Peyer's patch (tissue), 4 donors: ENCODE measurements at regions not wholly inside any gene's neighbourhood (a gene's known extent, or its start where the extent isn't known, plus 50 kb on each side); places are given as distances from the start of the nearest gene placed in this dataset.

Source experiments
- DNase-seq, 3 donors: peaks; one replicate each; pipeline ENCODE4 v3.0.0-alpha.2; 2017 to 2019
- H3K27ac ChIP-seq, 4 donors: fragments of 200-600 bp; sonication (generic); one replicate each; pipeline ENCODE4 v1.5.1; 2016 to 2019
- H3K27me3 ChIP-seq, 2 donors: fragments of 200-600 bp; sonication (generic); one replicate each; pipeline ENCODE4 v1.5.1; 2019
- H3K36me3 ChIP-seq, 3 donors: fragments of 200-600 bp; sonication (generic); one replicate each; pipeline ENCODE4 v1.5.1; 2016 to 2019
- H3K4me1 ChIP-seq, 4 donors: fragments of 200-600 bp; sonication (generic); one replicate each; pipeline ENCODE4 v1.5.1; 2016 to 2019
- H3K4me3 ChIP-seq, 4 donors: fragments of 200-600 bp; sonication (generic); 1 replicate in 3 of 4; 2 replicates in 1 of 4; pipeline ENCODE4 v1.5.1; 2016 to 2019; ENCODE audit warnings: mild to moderate bottlenecking in 1 of 4
- H3K9me3 ChIP-seq, 4 donors: fragments of 200-600 bp; sonication (generic); one replicate each; pipeline ENCODE4 v1.5.1; 2016 to 2019; ENCODE audit warnings: mild to moderate bottlenecking in 1 of 4
- CTCF ChIP-seq, 6 experiments: fragments of 450-650 bp in 4 of 6; fragments of 200-600 bp in 2 of 6; sonication (generic) in 1 of 6; IDR thresholded peaks; one replicate each; pipeline ENCODE4 v1.5.1; 2017 to 2019; ENCODE audit warnings: antibody characterized with exemption in 6 of 6, mild to moderate bottlenecking in 3 of 6, moderate library complexity in 1 of 6
- POLR2A ChIP-seq, 2 donors: fragments of 450-650 bp; IDR thresholded peaks; one replicate each; pipeline ENCODE4 v1.5.1; 2017; ENCODE audit warnings: antibody characterized with exemption in 2 of 2, mild to moderate bottlenecking in 2 of 2, moderate library complexity in 2 of 2

DNA sequence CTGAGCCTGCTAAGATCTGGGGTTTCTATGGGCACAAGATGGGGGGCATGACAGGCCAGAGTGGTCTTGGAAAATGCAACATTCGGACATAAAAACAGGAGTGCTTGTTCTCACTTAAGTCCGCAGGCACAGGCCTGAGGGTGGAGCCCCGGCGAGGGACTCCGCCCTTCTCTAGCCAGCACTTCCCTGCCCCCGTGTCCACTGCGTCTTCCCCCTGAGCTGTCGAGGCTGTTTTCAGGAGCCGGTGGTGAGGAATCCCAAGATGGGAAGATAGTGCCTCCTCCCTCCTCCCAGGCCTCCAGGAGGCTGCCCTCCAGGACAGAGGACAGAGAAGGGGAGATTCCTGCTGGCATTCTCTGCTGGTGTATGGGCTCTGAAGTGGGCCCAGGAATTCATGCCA, 105.2 kb downstream of the TLR5 start:
- TF ChIP-seq POLR2A (IDR thresholded peaks at IDR 0.05): no peak
- no peak for TF ChIP-seq CTCF (IDR thresholded peaks at IDR 0.05)

DNA sequence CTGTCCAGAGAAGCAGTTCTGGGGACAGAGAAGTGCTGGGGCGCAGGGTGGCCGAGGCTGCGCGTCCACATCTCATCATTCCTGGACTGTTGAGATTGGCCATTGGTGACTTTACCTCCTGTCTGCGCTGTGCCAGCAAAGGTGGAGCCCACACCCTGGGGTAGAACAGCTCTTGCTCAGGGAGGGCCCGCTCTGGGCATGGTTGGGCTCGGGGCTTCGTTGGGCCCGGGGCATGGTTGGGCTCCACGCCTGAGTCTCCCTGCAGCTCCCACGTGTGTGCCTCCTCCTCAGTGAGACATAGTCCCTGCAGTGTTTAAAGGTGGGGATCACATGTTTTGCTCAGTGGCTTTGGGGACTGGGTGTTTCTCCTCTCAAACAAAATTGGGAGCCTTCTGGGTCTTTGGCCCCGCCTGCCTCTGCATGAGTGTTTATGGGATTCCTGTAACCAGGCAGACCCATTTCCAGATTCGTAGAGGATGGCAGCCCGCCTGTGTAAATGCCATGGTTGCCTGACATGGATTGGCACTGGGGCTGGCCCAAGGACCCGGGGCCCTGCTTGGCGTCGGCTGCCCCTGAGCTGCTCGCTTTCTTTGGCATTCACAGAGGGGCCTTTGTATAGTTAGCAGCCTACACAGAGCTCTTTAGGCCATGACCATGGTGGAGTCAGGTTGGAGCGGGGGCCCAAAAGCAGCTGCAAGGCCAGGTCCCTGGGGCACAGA, 104.6 kb downstream of the TLR5 start:
- H3K4me3 ChIP-seq: no peak overlapping the region
- H3K9me3 ChIP-seq: no peaks in the 10 kb centered on the region
- no peaks in the 10 kb centered on the region for H3K36me3 ChIP-seq
- DNase-seq: no peak
- TF ChIP-seq POLR2A (IDR thresholded peaks at IDR 0.05): no peak
- TF ChIP-seq CTCF (IDR thresholded peaks at IDR 0.05): no peak
- no peak overlapping the region for H3K27ac ChIP-seq
- H3K4me1 ChIP-seq: no peaks in the 10 kb centered on the region
- H3K27me3 ChIP-seq: no peaks in the 10 kb centered on the region

More for the DNA sequence above, 105.2 kb downstream of the TLR5 start:
- no peaks in the 10 kb centered on the region for H3K9me3 ChIP-seq
- H3K4me3 ChIP-seq: no peak overlapping the region
- no peaks in the 10 kb centered on the region for H3K4me1 ChIP-seq
- H3K36me3 ChIP-seq: no peaks in the 10 kb centered on the region
- DNase-seq: no peak
- no peaks in the 10 kb centered on the region for H3K27me3 ChIP-seq
- no peak overlapping the region for H3K27ac ChIP-seq

DNA sequence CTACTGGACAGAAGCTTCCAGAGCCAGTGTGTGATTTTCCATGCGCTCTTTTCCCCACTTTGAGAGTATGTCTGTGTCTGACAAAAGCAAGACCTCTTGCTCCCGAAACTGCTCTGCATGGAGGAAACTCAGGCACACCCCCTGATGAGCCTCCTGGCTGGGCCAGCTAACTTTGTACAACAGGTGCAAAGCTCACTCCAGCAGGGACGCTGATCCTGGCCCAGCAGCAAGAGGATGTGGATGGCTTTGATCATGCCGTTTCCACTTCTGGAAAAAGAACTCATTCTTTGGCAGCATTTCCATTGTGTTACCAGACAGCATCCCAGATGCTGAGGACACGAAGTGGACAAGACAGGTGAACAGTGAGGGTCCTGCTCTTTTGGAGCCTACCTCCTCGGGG, 103.1 kb downstream of the TLR5 start:
- no peak for DNase-seq
- no peaks in the 10 kb centered on the region for H3K27me3 ChIP-seq

DNA sequence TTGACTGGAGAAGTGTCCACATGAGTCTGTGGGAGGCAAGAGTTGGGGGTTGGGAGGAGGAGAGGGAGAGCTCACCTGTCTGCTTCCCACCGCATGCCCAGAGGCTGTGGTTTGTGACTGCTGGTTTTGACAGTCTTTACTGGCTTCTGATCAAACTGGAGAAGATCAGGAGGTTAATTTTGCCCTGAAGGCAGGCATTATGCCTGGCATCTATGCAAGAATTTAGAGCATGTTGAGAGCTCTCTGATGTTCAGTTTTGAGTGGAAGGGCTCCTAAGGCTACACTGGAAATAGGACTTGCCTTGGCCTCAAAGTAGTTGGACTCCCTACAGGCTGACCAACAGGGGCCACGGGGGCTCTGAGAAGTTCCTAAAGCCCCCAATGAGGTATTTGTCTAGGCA, 101.6 kb downstream of the TLR5 start:
- TF ChIP-seq CTCF (IDR thresholded peaks at IDR 0.05): no peak
- no peak for TF ChIP-seq POLR2A (IDR thresholded peaks at IDR 0.05)
- H3K27ac ChIP-seq: no peak overlapping the region
- no peaks in the 10 kb centered on the region for H3K27me3 ChIP-seq
- DNase-seq: no peak
- H3K9me3 ChIP-seq: no peaks in the 10 kb centered on the region
- no peaks in the 10 kb centered on the region for H3K4me1 ChIP-seq
- H3K4me3 ChIP-seq: no peak overlapping the region
- H3K36me3 ChIP-seq: no peaks in the 10 kb centered on the region

More for the DNA sequence above, 103.1 kb downstream of the TLR5 start:
- Histone ChIP-seq H3K4me3 (no peak overlapping the region), H3K36me3 (no peaks in the 10 kb centered on the region), H3K9me3 (no peaks in the 10 kb centered on the region), H3K4me1 (no peaks in the 10 kb centered on the region), H3K27ac (no peak overlapping the region)
- TF ChIP-seq CTCF (IDR thresholded peaks at IDR 0.05) (no peak), POLR2A (IDR thresholded peaks at IDR 0.05) (no peak)

- DNase-seq: no peak
- H3K4me1 ChIP-seq: no peaks in the 10 kb centered on the region
- H3K4me3 ChIP-seq: no peak overlapping the region
- no peaks in the 10 kb centered on the region for H3K36me3 ChIP-seq
- TF ChIP-seq CTCF (IDR thresholded peaks at IDR 0.05) (no peak), POLR2A (IDR thresholded peaks at IDR 0.05) (no peak)
- no peak overlapping the region for H3K27ac ChIP-seq
- no peaks in the 10 kb centered on the region for H3K9me3 ChIP-seq
- no peaks in the 10 kb centered on the region for H3K27me3 ChIP-seq
These were observed 97.7 kb downstream of the TLR5 start for GRCh38 chr1:223045164-223045957.
